ENCODE measurements at regions not wholly inside any gene's neighbourhood (a gene's known extent, or its start where the extent isn't known, plus 50 kb on each side); places are given as distances from the start of the nearest gene placed in this dataset.

DNA sequence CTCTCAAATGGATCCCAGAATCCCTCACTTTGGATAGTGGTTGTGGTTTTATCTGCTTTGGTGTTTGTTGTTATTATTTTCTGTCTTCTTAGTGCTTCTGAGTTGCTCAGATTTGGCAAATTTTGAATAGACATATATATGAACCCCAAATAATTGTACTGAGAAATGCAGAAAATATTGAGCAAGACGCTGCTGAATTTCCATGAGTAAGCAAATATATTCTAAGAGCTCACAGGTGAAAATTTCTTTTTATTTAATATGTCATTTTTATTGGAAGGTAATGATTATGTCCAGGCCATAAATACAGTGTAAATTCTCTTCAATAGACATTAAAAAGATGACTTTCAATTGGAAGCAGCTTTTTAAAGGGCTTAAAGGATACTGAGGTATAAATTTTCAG is 152.1 kb downstream of the FAT3 start (continued):
- TF ChIP-seq, protein P1, sequence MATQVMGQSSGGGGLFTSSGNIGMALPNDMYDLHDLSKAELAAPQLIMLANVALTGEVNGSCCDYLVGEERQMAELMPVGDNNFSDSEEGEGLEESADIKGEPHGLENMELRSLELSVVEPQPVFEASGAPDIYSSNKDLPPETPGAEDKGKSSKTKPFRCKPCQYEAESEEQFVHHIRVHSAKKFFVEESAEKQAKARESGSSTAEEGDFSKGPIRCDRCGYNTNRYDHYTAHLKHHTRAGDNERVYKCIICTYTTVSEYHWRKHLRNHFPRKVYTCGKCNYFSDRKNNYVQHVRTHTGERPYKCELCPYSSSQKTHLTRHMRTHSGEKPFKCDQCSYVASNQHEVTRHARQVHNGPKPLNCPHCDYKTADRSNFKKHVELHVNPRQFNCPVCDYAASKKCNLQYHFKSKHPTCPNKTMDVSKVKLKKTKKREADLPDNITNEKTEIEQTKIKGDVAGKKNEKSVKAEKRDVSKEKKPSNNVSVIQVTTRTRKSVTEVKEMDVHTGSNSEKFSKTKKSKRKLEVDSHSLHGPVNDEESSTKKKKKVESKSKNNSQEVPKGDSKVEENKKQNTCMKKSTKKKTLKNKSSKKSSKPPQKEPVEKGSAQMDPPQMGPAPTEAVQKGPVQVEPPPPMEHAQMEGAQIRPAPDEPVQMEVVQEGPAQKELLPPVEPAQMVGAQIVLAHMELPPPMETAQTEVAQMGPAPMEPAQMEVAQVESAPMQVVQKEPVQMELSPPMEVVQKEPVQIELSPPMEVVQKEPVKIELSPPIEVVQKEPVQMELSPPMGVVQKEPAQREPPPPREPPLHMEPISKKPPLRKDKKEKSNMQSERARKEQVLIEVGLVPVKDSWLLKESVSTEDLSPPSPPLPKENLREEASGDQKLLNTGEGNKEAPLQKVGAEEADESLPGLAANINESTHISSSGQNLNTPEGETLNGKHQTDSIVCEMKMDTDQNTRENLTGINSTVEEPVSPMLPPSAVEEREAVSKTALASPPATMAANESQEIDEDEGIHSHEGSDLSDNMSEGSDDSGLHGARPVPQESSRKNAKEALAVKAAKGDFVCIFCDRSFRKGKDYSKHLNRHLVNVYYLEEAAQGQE (IDR thresholded peaks at IDR 0.05) = no peak

DNA sequence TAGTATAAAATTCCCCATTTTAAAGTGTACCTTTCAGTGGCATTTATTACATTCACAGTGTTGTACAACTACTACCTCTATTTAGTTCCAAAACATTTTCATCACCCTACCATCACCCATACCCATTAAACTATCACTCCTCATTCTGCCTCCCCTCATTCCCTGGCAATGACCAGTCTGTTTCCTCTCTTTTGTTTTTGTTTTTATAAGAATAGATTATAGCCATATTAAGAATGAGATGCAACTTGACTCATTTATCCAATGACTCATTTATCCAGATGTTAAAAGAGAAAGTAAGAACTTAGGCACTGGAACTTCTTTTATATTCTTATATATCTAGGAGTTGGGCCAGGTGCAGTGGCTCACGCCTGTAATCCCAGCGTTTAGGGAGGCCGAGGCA is 156.3 kb downstream of the FAT3 start:
- TF ChIP-seq RAD21 (IDR thresholded peaks at IDR 0.05) (no peak), HNF4G (IDR thresholded peaks at IDR 0.05) (no peak), NR2F2 (IDR thresholded peaks at IDR 0.05) (no peak), YY1 (IDR thresholded peaks at IDR 0.05) (no peak), RXRA (IDR thresholded peaks at IDR 0.05) (no peak), FOXA2 (IDR thresholded peaks at IDR 0.05) (no peak), JUND (IDR thresholded peaks at IDR 0.05) (no peak), SP1 (IDR thresholded peaks at IDR 0.05) (no peak)
- TF ChIP-seq, protein P2, sequence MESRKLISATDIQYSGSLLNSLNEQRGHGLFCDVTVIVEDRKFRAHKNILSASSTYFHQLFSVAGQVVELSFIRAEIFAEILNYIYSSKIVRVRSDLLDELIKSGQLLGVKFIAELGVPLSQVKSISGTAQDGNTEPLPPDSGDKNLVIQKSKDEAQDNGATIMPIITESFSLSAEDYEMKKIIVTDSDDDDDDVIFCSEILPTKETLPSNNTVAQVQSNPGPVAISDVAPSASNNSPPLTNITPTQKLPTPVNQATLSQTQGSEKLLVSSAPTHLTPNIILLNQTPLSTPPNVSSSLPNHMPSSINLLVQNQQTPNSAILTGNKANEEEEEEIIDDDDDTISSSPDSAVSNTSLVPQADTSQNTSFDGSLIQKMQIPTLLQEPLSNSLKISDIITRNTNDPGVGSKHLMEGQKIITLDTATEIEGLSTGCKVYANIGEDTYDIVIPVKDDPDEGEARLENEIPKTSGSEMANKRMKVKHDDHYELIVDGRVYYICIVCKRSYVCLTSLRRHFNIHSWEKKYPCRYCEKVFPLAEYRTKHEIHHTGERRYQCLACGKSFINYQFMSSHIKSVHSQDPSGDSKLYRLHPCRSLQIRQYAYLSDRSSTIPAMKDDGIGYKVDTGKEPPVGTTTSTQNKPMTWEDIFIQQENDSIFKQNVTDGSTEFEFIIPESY (IDR thresholded peaks at IDR 0.05) = no peak
- TF ChIP-seq, protein P3, sequence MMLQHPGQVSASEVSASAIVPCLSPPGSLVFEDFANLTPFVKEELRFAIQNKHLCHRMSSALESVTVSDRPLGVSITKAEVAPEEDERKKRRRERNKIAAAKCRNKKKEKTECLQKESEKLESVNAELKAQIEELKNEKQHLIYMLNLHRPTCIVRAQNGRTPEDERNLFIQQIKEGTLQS (IDR thresholded peaks at IDR 0.05) = no peak
- Histone ChIP-seq H3K4me3 (ENCODE audit: low read depth in 1 of 3, low read length in 3 of 3) (no peak overlapping the region), H3K36me3 (ENCODE audit: control insufficient read depth in 4 of 4, insufficient read depth in 3 of 4, low read depth in 1 of 4, low read length in 3 of 4) (no peaks in the 10 kb centered on the region), H3K4me1 (ENCODE audit: control insufficient read depth in 4 of 4, insufficient read depth in 4 of 4, low read length in 3 of 4) (no peaks in the 10 kb centered on the region), H3K9me3 (ENCODE audit: control insufficient read depth in 4 of 4, low read length in 3 of 4) (no peaks in the 10 kb centered on the region), H3K9ac (ENCODE audit: low read depth in 1 of 2, low read length in 2 of 2) (no peak overlapping the region), H3K27me3 (ENCODE audit: control insufficient read depth in 4 of 4, insufficient read depth in 4 of 4, low read length in 3 of 4) (no peaks in the 10 kb centered on the region), H3K27ac (ENCODE audit: low read depth in 1 of 2, low read length in 2 of 2) (no peak overlapping the region)
- WGBS = 93% methylated on average over 3 of the region's 3 CpGs
- DNase-seq (ENCODE audit: low spot score) = no peak

DNA sequence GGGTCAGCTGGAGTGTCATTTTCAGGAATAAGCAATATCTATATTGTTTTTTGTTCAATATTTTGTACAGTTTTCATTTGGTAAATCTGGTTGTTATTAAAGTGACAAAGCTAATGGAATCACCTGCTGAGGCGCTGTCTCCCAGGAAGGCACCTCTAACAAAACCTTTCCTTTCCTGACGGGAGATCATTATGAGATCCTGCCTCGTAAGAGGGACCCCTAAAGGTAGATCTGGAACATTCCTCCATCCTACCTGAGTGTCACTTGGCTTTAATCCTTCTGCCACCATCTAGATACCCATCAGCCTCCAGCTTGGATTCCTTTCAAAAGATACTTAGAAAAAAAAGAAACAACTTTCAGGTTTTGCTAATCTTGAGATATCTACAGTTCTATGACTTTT is 157.7 kb downstream of the FAT3 start:
- H3K4me3 ChIP-seq (ENCODE audit: low read depth in 1 of 3, low read length in 3 of 3) = no peak overlapping the region
- 94% methylated on average over 3 of the region's 3 CpGs for WGBS
- no peak overlapping the region for H3K9ac ChIP-seq (ENCODE audit: low read depth in 1 of 2, low read length in 2 of 2)
- H3K9me3 ChIP-seq (ENCODE audit: control insufficient read depth in 4 of 4, low read length in 3 of 4) = peaks cover 0 to 3% (median 0%) of the 10 kb centered on the region in 4 donors
- no peak for DNase-seq (ENCODE audit: low spot score)
- TF ChIP-seq EGR1 (IDR thresholded peaks at IDR 0.05; ENCODE audit: low read depth in 2 of 2) (no peak), YY1 (IDR thresholded peaks at IDR 0.05) (no peak)
- TF ChIP-seq, protein P4, sequence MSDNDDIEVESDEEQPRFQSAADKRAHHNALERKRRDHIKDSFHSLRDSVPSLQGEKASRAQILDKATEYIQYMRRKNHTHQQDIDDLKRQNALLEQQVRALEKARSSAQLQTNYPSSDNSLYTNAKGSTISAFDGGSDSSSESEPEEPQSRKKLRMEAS (IDR thresholded peaks at IDR 0.05) = no peak
- H3K36me3 ChIP-seq (ENCODE audit: control insufficient read depth in 4 of 4, insufficient read depth in 3 of 4, low read depth in 1 of 4, low read length in 3 of 4) = no peaks in the 10 kb centered on the region
- no peaks in the 10 kb centered on the region for H3K27me3 ChIP-seq (ENCODE audit: control insufficient read depth in 4 of 4, insufficient read depth in 4 of 4, low read length in 3 of 4)
- no peaks in the 10 kb centered on the region for H3K4me1 ChIP-seq (ENCODE audit: control insufficient read depth in 4 of 4, insufficient read depth in 4 of 4, low read length in 3 of 4)
- H3K27ac ChIP-seq (ENCODE audit: low read depth in 1 of 2, low read length in 2 of 2) = no peak overlapping the region

Measured in liver (tissue), 7 donors.